Loucy (cell line): ENCODE measurements at regions not wholly inside any gene's neighbourhood (a gene's known extent, or its start where the extent isn't known, plus 50 kb on each side); places are given as distances from the start of the nearest gene placed in this dataset.

Source experiments
- H2AFZ ChIP-seq: fragments of 200-600 bp; sonication (generic); 2 replicates; pipeline ENCODE4 v1.6.0; 2016; ENCODE audit warnings: antibody characterized with exemption, mild to moderate bottlenecking, low read length, moderate library complexity
- H3F3A ChIP-seq: fragments of 200-600 bp; 2 replicates; pipeline ENCODE4 v1.6.0; 2016; ENCODE audit warnings: antibody characterized with exemption, low read depth, mild to moderate bottlenecking
- H3K27me3 ChIP-seq: fragments of 200-600 bp; sonication (generic); 2 replicates; pipeline ENCODE4 v1.6.1; 2014; ENCODE audit warnings: low read length, mild to moderate bottlenecking; ENCODE audit not compliant: insufficient read depth, poor library complexity, severe bottlenecking
- H3K36me3 ChIP-seq: fragments of 200-600 bp; sonication (generic); 2 replicates; pipeline ENCODE4 v1.6.1; 2016; ENCODE audit warnings: low read length; ENCODE audit not compliant: insufficient read depth
- H3K4me1 ChIP-seq: fragments of 200-600 bp; sonication (generic); 2 replicates; pipeline ENCODE4 v1.5.1; 2014; ENCODE audit warnings: low read length, mild to moderate bottlenecking; ENCODE audit not compliant: insufficient read depth, poor library complexity, severe bottlenecking
- H3K4me2 ChIP-seq: fragments of 200-600 bp; sonication (generic); 2 replicates; pipeline ENCODE4 v1.6.0; 2014; ENCODE audit warnings: antibody characterized with exemption, low read length, low read depth, mild to moderate bottlenecking; ENCODE audit not compliant: poor library complexity, severe bottlenecking
- H3K4me3 ChIP-seq: fragments of 200-600 bp; sonication (generic); 2 replicates; pipeline ENCODE4 v1.5.1; 2014; ENCODE audit warnings: low read length, mild to moderate bottlenecking, mixed read lengths; ENCODE audit not compliant: poor library complexity, severe bottlenecking
- H3K79me2 ChIP-seq: fragments of 200-600 bp; sonication (generic); 2 replicates; pipeline ENCODE4 v1.6.1; 2014; ENCODE audit warnings: low read length; ENCODE audit not compliant: insufficient read depth
- H3K9ac ChIP-seq: fragments of 200-600 bp; sonication (generic); 2 replicates; pipeline ENCODE4 v1.6.0; 2014; ENCODE audit warnings: mild to moderate bottlenecking, low read depth, low read length, moderate library complexity; ENCODE audit not compliant: poor library complexity, severe bottlenecking
- H3K9me2 ChIP-seq: fragments of 200-600 bp; sonication (generic); replicated peaks from 2 replicates; pipeline ENCODE4 v1.6.1; 2016; ENCODE audit warnings: low read depth, low read length, mixed read lengths
- H3K9me3 ChIP-seq: fragments of 200-600 bp; sonication (generic); 2 replicates; pipeline ENCODE4 v1.6.1; 2014; ENCODE audit warnings: mild to moderate bottlenecking, antibody characterized with exemption, low read length, low read depth; ENCODE audit not compliant: insufficient read depth
- H4K20me1 ChIP-seq: fragments of 200-600 bp; sonication (generic); 2 replicates; pipeline ENCODE4 v1.6.0; 2014; ENCODE audit warnings: antibody characterized with exemption, low read length, mild to moderate bottlenecking; ENCODE audit not compliant: insufficient read depth, poor library complexity, severe bottlenecking
- CTCF ChIP-seq: fragments of 200-600 bp; sonication (generic); conservative IDR thresholded peaks from 2 replicates; pipeline ENCODE4 v1.5.1; 2014; ENCODE audit warnings: mild to moderate bottlenecking, antibody characterized with exemption, low read length
- EZH2phosphoT487 ChIP-seq: fragments of 200-600 bp; IDR thresholded peaks from 2 replicates; pipeline ENCODE4 v1.6.1; 2018; ENCODE audit warnings: antibody characterized with exemption, mild to moderate bottlenecking, moderate library complexity, borderline replicate concordance

GRCh38 chr1:183735069-183735860 is 69.7 kb upstream of the RGL1 start:
- H3F3A ChIP-seq, result no peaks in the 10 kb centered on the region
- H2AFZ ChIP-seq, result no peak overlapping the region
- no peak overlapping the region for H3K4me3 ChIP-seq
- no peak overlapping the region for H3K4me2 ChIP-seq
- H3K4me1 ChIP-seq, result peaks cover 19% of the 10 kb centered on the region
- H3K79me2 ChIP-seq, result no peaks in the 10 kb centered on the region
- no peaks in the 10 kb centered on the region for H3K36me3 ChIP-seq
- no peaks in the 10 kb centered on the region for H4K20me1 ChIP-seq
- no peaks in the 10 kb centered on the region for H3K27me3 ChIP-seq
- no peak for TF ChIP-seq EZH2phosphoT487
- TF ChIP-seq CTCF, result no peak
- no peaks in the 10 kb centered on the region for H3K9me3 ChIP-seq
- no peak overlapping the region for H3K9ac ChIP-seq
- no peaks in the 10 kb centered on the region for H3K9me2 ChIP-seq

DNA sequence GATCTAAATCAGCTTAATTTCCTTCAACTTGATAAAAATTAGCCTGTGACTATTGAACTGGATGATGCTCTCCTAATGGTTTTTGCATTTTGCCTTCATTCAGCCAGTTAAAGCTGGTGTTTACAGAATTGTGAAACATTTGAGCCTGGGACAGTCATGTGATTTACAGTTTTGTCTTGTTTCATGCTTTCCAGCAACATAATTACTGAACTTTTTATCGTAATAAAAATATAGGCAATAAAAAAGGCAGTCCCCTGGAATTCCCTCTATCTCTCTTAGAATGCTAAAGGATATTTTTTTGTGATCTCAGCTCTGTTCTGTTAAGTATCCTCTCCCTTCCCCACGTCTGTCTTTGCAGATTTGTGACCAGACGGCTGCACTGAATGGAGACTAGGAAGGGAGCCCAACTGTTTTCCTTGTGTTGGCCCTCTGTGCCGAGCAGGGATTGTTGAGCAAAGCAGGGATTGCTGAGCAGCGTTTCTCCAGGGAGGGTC is 70.3 kb upstream of the RGL1 start:
- Histone ChIP-seq H4K20me1 (no peaks in the 10 kb centered on the region), H3K4me1 (peaks cover 24% of the 10 kb centered on the region), H2AFZ (no peak overlapping the region), H3F3A (no peaks in the 10 kb centered on the region), H3K4me3 (no peak overlapping the region), H3K9ac (no peak overlapping the region), H3K4me2 (no peak overlapping the region), H3K36me3 (no peaks in the 10 kb centered on the region), H3K79me2 (no peaks in the 10 kb centered on the region), H3K9me2 (no peaks in the 10 kb centered on the region), H3K9me3 (no peaks in the 10 kb centered on the region), H3K27me3 (no peaks in the 10 kb centered on the region)
- TF ChIP-seq EZH2phosphoT487, result no peak
- no peak for TF ChIP-seq CTCF

GRCh38 chr1:183733715-183734114 is 71.2 kb upstream of the RGL1 start:
- Histone ChIP-seq H3K4me2 (no peak overlapping the region), H4K20me1 (no peaks in the 10 kb centered on the region), H3K4me1 (peaks cover 24% of the 10 kb centered on the region), H3K9ac (no peak overlapping the region), H3K79me2 (no peaks in the 10 kb centered on the region), H3K4me3 (no peak overlapping the region), H2AFZ (no peak overlapping the region), H3F3A (no peaks in the 10 kb centered on the region), H3K36me3 (no peaks in the 10 kb centered on the region), H3K9me2 (no peaks in the 10 kb centered on the region), H3K9me3 (no peaks in the 10 kb centered on the region), H3K27me3 (no peaks in the 10 kb centered on the region)
- TF ChIP-seq CTCF (no peak), EZH2phosphoT487 (no peak)
